CD4-positive, CD25-positive, alpha-beta regulatory T cell (primary cell): ENCODE measurements at regions not wholly inside any gene's neighbourhood (a gene's known extent, or its start where the extent isn't known, plus 50 kb on each side); places are given as distances from the start of the nearest gene placed in this dataset.
"Not testable (repeated sequence)": the region's sequence is repeated elsewhere in the genome, so short reads cannot be mapped to it uniquely, and the experiment has no call there.

Source experiments
- ATAC-seq, 2 donors: fragments of 150-1000 bp; cut with Tn5 transposase; one replicate each; pipeline ENCODE4 v1.10.0; 2021; ENCODE audit warnings: low read depth in 2 of 2, moderate number of reproducible peaks in 2 of 2, moderate library complexity in 1 of 2
- DNase-seq, 3 donors: peaks; one replicate each; pipeline versions ENCODE4 v3.0.0 to v3.0.0-alpha.2; 2012 to 2022; ENCODE audit warnings: mixed read lengths in 1 of 3
- H3K27ac ChIP-seq: one replicate; pipeline ENCODE4 v1.7.0; 2013; ENCODE audit warnings: mild to moderate bottlenecking, low read length; ENCODE audit not compliant: insufficient read depth, poor library complexity, severe bottlenecking
- H3K27me3 ChIP-seq: one replicate; pipeline ENCODE4 v1.7.0; 2013; ENCODE audit warnings: low read length; ENCODE audit not compliant: control insufficient read depth, insufficient read depth
- H3K36me3 ChIP-seq: one replicate; pipeline ENCODE4 v1.7.0; 2013; ENCODE audit warnings: mild to moderate bottlenecking, low read length, moderate library complexity; ENCODE audit not compliant: control insufficient read depth, insufficient read depth
- H3K4me1 ChIP-seq: 2 replicates; pipeline ENCODE4 v1.7.0; 2013; ENCODE audit warnings: mild to moderate bottlenecking, low read length; ENCODE audit not compliant: insufficient read depth, control insufficient read depth, poor library complexity, severe bottlenecking
- H3K4me3 ChIP-seq: one replicate; pipeline ENCODE4 v1.7.0; 2013; ENCODE audit warnings: low read depth, mild to moderate bottlenecking, low read length, moderate library complexity
- H3K9me3 ChIP-seq, 2 experiments: 1 replicate in 1 of 2; 2 replicates in 1 of 2; pipeline ENCODE4 v1.7.0; 2013; ENCODE audit warnings: low read length in 2 of 2, mild to moderate bottlenecking in 1 of 2, moderate library complexity in 1 of 2; ENCODE audit not compliant: control insufficient read depth in 2 of 2
- H3K27ac Mint-ChIP-seq, 3 donors: one replicate each; pipeline ENCODE4 v1.8.0; 2020 to 2022; ENCODE audit warnings: mild to moderate bottlenecking in 3 of 3, mixed read lengths in 3 of 3, moderate library complexity in 2 of 3
- H3K27me3 Mint-ChIP-seq: one replicate; pipeline ENCODE4 v1.8.0; 2022; ENCODE audit warnings: mild to moderate bottlenecking, mixed read lengths
- H3K36me3 Mint-ChIP-seq: one replicate; pipeline ENCODE4 v1.8.0; 2020; ENCODE audit warnings: mixed read lengths
- H3K4me1 Mint-ChIP-seq, 4 donors: one replicate each; pipeline ENCODE4 v1.8.0; 2020 to 2022; ENCODE audit warnings: mixed read lengths in 4 of 4, mild to moderate bottlenecking in 1 of 4
- H3K4me3 Mint-ChIP-seq, 4 donors: one replicate each; pipeline ENCODE4 v1.8.0; 2020 to 2022; ENCODE audit warnings: mild to moderate bottlenecking in 4 of 4, mixed read lengths in 4 of 4, moderate library complexity in 3 of 4
- H3K9me3 Mint-ChIP-seq, 7 donors: one replicate each; pipeline ENCODE4 v1.8.0; 2020 to 2022; ENCODE audit warnings: mixed read lengths in 7 of 7, mild to moderate bottlenecking in 3 of 7, moderate library complexity in 2 of 7

- Mint-ChIP-seq H3K4me1 (no peaks in the 10 kb centered on the region), H3K27ac (no peak overlapping the region), H3K4me3 (no peak overlapping the region), H3K9me3 (peaks cover 0 to 4% (median 0%) of the 10 kb centered on the region in 7 donors), H3K36me3 (no peaks in the 10 kb centered on the region), H3K27me3 (no peaks in the 10 kb centered on the region)
- Histone ChIP-seq H3K27me3 (no peaks in the 10 kb centered on the region), H3K4me3 (no peak overlapping the region), H3K9me3 (no peaks in the 10 kb centered on the region), H3K4me1 (no peaks in the 10 kb centered on the region), H3K36me3 (no peaks in the 10 kb centered on the region), H3K27ac (no peak overlapping the region)
- no peak for ATAC-seq
- DNase-seq = no peak
These were observed 194.9 kb upstream of the CDH11 start for GRCh38 chr16:65316808-65317207.

- no peaks in the 10 kb centered on the region for H3K9me3 ChIP-seq
- H3K4me1 ChIP-seq = no peaks in the 10 kb centered on the region
- ATAC-seq (no peak), DNase-seq (no peak)
- Mint-ChIP-seq H3K9me3 (peaks cover 0 to 4% (median 0%) of the 10 kb centered on the region in 7 donors), H3K27ac (no peak overlapping the region), H3K36me3 (no peaks in the 10 kb centered on the region), H3K27me3 (no peaks in the 10 kb centered on the region), H3K4me3 (no peak overlapping the region), H3K4me1 (no peaks in the 10 kb centered on the region)
- no peaks in the 10 kb centered on the region for H3K27me3 ChIP-seq
- H3K36me3 ChIP-seq = no peaks in the 10 kb centered on the region
- H3K4me3 ChIP-seq = no peak overlapping the region
- no peak overlapping the region for H3K27ac ChIP-seq
These were observed 193.4 kb upstream of the CDH11 start for GRCh38 chr16:65315081-65315780.

- Mint-ChIP-seq H3K9me3 (peaks cover 0 to 6% (median 1%) of the 10 kb centered on the region in 7 donors), H3K36me3 (no peaks in the 10 kb centered on the region), H3K27ac (no peak overlapping the region), H3K27me3 (no peaks in the 10 kb centered on the region), H3K4me1 (no peaks in the 10 kb centered on the region), H3K4me3 (no peak overlapping the region)
- Histone ChIP-seq H3K27me3 (no peaks in the 10 kb centered on the region), H3K4me1 (no peaks in the 10 kb centered on the region), H3K4me3 (no peak overlapping the region), H3K36me3 (no peaks in the 10 kb centered on the region), H3K9me3 (no peaks in the 10 kb centered on the region), H3K27ac (no peak overlapping the region)
- DNase-seq = no peak
- no peak for ATAC-seq
These were observed 192.8 kb upstream of the CDH11 start for GRCh38 chr16:65314627-65315008.

- ATAC-seq = no peak
- H3K36me3 Mint-ChIP-seq = no peaks in the 10 kb centered on the region
- no peaks in the 10 kb centered on the region for H3K9me3 ChIP-seq
- no peaks in the 10 kb centered on the region for H3K27me3 Mint-ChIP-seq
- no peak overlapping the region for H3K4me3 Mint-ChIP-seq
- no peaks in the 10 kb centered on the region for H3K36me3 ChIP-seq
- H3K27me3 ChIP-seq = no peaks in the 10 kb centered on the region
- no peak overlapping the region for H3K27ac ChIP-seq
- no peaks in the 10 kb centered on the region for H3K4me1 ChIP-seq
- no peak overlapping the region for H3K27ac Mint-ChIP-seq
- DNase-seq = no peak
- no peaks in the 10 kb centered on the region for H3K4me1 Mint-ChIP-seq
- H3K9me3 Mint-ChIP-seq = peaks cover 0 to 6% (median 1%) of the 10 kb centered on the region in 7 donors
- H3K4me3 ChIP-seq = no peak overlapping the region
These were observed 192.2 kb upstream of the CDH11 start for GRCh38 chr16:65313936-65314626.

- Histone ChIP-seq H3K4me1 (no peaks in the 10 kb centered on the region), H3K4me3 (no peak overlapping the region), H3K9me3 (no peaks in the 10 kb centered on the region), H3K36me3 (no peaks in the 10 kb centered on the region), H3K27me3 (no peaks in the 10 kb centered on the region), H3K27ac (no peak overlapping the region)
- H3K27me3 Mint-ChIP-seq = no peaks in the 10 kb centered on the region
- H3K4me1 Mint-ChIP-seq = no peaks in the 10 kb centered on the region
- no peak overlapping the region for H3K4me3 Mint-ChIP-seq
- H3K36me3 Mint-ChIP-seq = no peaks in the 10 kb centered on the region
- DNase-seq (no peak), ATAC-seq (no peak)
- no peak overlapping the region for H3K27ac Mint-ChIP-seq
- peaks cover 0 to 3% (median 0%) of the 10 kb centered on the region in 7 donors for H3K9me3 Mint-ChIP-seq
These were observed 190.9 kb upstream of the CDH11 start for GRCh38 chr16:65312795-65313194.

GRCh38 chr16:65312071-65312470 is 190.2 kb upstream of the CDH11 start:
- H3K9me3 ChIP-seq = no peaks in the 10 kb centered on the region
- H3K27ac ChIP-seq = no peak overlapping the region
- Mint-ChIP-seq H3K27ac (no peak overlapping the region), H3K4me3 (no peak overlapping the region), H3K9me3 (peaks cover 0 to 3% (median 0%) of the 10 kb centered on the region in 7 donors), H3K36me3 (no peaks in the 10 kb centered on the region), H3K27me3 (no peaks in the 10 kb centered on the region), H3K4me1 (no peaks in the 10 kb centered on the region)
- H3K4me1 ChIP-seq = no peaks in the 10 kb centered on the region
- H3K4me3 ChIP-seq = no peak overlapping the region
- DNase-seq (no peak), ATAC-seq (no peak)
- no peaks in the 10 kb centered on the region for H3K27me3 ChIP-seq
- H3K36me3 ChIP-seq = no peaks in the 10 kb centered on the region

- not testable (repeated sequence) for H3K27ac ChIP-seq, DNase-seq, H3K27me3 ChIP-seq, ATAC-seq, H3K9me3 ChIP-seq, H3K36me3 ChIP-seq, H3K9me3 Mint-ChIP-seq, H3K4me3 Mint-ChIP-seq, H3K4me1 Mint-ChIP-seq, H3K36me3 Mint-ChIP-seq, H3K27ac Mint-ChIP-seq, H3K4me1 ChIP-seq, H3K27me3 Mint-ChIP-seq, H3K4me3 ChIP-seq
These were observed 188.6 kb upstream of the CDH11 start for GRCh38 chr16:65310491-65310890.

- H3K4me1 ChIP-seq = no peaks in the 10 kb centered on the region
- Mint-ChIP-seq H3K27me3 (no peaks in the 10 kb centered on the region), H3K4me1 (no peaks in the 10 kb centered on the region), H3K36me3 (no peaks in the 10 kb centered on the region), H3K27ac (no peak overlapping the region), H3K9me3 (peaks cover 0 to 3% (median 0%) of the 10 kb centered on the region in 7 donors), H3K4me3 (no peak overlapping the region)
- DNase-seq (no peak), ATAC-seq (no peak)
- H3K27ac ChIP-seq = no peak overlapping the region
- no peak overlapping the region for H3K4me3 ChIP-seq
- no peaks in the 10 kb centered on the region for H3K27me3 ChIP-seq
- H3K9me3 ChIP-seq = no peaks in the 10 kb centered on the region
- H3K36me3 ChIP-seq = no peaks in the 10 kb centered on the region
These were observed 187.5 kb upstream of the CDH11 start for GRCh38 chr16:65309354-65309753.
